Trophoblast cell (in vitro differentiated cells and primary cell): ENCODE measurements at regions not wholly inside any gene's neighbourhood (a gene's known extent, or its start where the extent isn't known, plus 50 kb on each side); places are given as distances from the start of the nearest gene placed in this dataset.

ENCODE experiments used
- DNase-seq, 2 donors: peaks; one replicate each; pipeline ENCODE4 v3.0.0-alpha.2; 2016
- H2AFZ ChIP-seq: 2 replicates; pipeline ENCODE4 v1.6.1; 2013; ENCODE audit warnings: low read length, moderate library complexity, mild to moderate bottlenecking; ENCODE audit not compliant: insufficient read depth, poor library complexity
- H2AK5ac ChIP-seq: 2 replicates; pipeline ENCODE4 v1.6.1; 2013; ENCODE audit warnings: mild to moderate bottlenecking, low read length
- H2BK120ac ChIP-seq: 2 replicates; pipeline ENCODE4 v1.6.1; 2013; ENCODE audit warnings: low read length, mild to moderate bottlenecking, moderate library complexity; ENCODE audit not compliant: insufficient read depth, poor library complexity
- H2BK12ac ChIP-seq: 2 replicates; pipeline ENCODE4 v1.6.1; 2013; ENCODE audit warnings: mild to moderate bottlenecking, low read length, moderate library complexity
- H2BK5ac ChIP-seq: 2 replicates; pipeline ENCODE4 v1.6.1; 2013; ENCODE audit warnings: low read length, low read depth, moderate library complexity, mild to moderate bottlenecking; ENCODE audit not compliant: poor library complexity
- H3K14ac ChIP-seq: 2 replicates; pipeline ENCODE4 v1.6.1; 2013; ENCODE audit warnings: mild to moderate bottlenecking, low read length
- H3K18ac ChIP-seq: 2 replicates; pipeline ENCODE4 v1.6.1; 2013; ENCODE audit warnings: mild to moderate bottlenecking, low read length
- H3K23ac ChIP-seq: 2 replicates; pipeline ENCODE4 v1.6.1; 2013; ENCODE audit warnings: low read length
- H3K27ac ChIP-seq: 2 replicates; pipeline ENCODE4 v1.5.1; 2013; ENCODE audit warnings: low read depth, mild to moderate bottlenecking, inconsistent platforms, low read length, moderate library complexity
- H3K27me3 ChIP-seq: 2 replicates; pipeline ENCODE4 v1.6.1; 2013; ENCODE audit warnings: inconsistent platforms, mild to moderate bottlenecking, low read length, moderate library complexity; ENCODE audit not compliant: insufficient read depth
- H3K36me3 ChIP-seq, 2 experiments: 1 replicate in 1 of 2; 2 replicates in 1 of 2; pipeline ENCODE4 v1.6.1; 2013; ENCODE audit warnings: low read length in 2 of 2, mild to moderate bottlenecking in 2 of 2, moderate library complexity in 1 of 2; ENCODE audit not compliant: insufficient read depth in 2 of 2, control insufficient read depth in 1 of 2
- H3K4ac ChIP-seq: 2 replicates; pipeline ENCODE4 v1.6.1; 2013; ENCODE audit warnings: low read depth, mild to moderate bottlenecking, low read length, moderate library complexity
- H3K4me1 ChIP-seq, 2 experiments: 1 replicate in 1 of 2; 2 replicates in 1 of 2; pipeline ENCODE4 v1.6.1; 2013; ENCODE audit warnings: low read length in 2 of 2, mild to moderate bottlenecking in 2 of 2, moderate library complexity in 1 of 2; ENCODE audit not compliant: insufficient read depth in 2 of 2, control insufficient read depth in 1 of 2
- H3K4me2 ChIP-seq: 2 replicates; pipeline ENCODE4 v1.6.1; 2013; ENCODE audit warnings: inconsistent platforms, mild to moderate bottlenecking, low read length, moderate library complexity
- H3K4me3 ChIP-seq: 2 replicates; pipeline ENCODE4 v1.5.1; 2013; ENCODE audit warnings: mild to moderate bottlenecking, low read depth, low read length, inconsistent platforms
- H3K79me1 ChIP-seq: one replicate; pipeline ENCODE4 v1.6.1; 2013; ENCODE audit warnings: low read length
- H3K79me2 ChIP-seq: 2 replicates; pipeline ENCODE4 v1.6.1; 2013; ENCODE audit warnings: low read length, mild to moderate bottlenecking; ENCODE audit not compliant: control insufficient read depth, insufficient read depth, poor library complexity
- H3K9ac ChIP-seq: 2 replicates; pipeline ENCODE4 v1.6.1; 2013; ENCODE audit warnings: mild to moderate bottlenecking, low read length
- H3K9me3 ChIP-seq: 2 replicates; pipeline ENCODE4 v1.6.1; 2013; ENCODE audit warnings: low read depth, mild to moderate bottlenecking, control low read depth, inconsistent platforms, low read length; ENCODE audit not compliant: insufficient read depth
- H4K12ac ChIP-seq: 2 replicates; pipeline ENCODE4 v1.6.1; 2013; ENCODE audit warnings: low read depth, mild to moderate bottlenecking, low read length, moderate library complexity
- H4K8ac ChIP-seq: 2 replicates; pipeline ENCODE4 v1.6.1; 2013; ENCODE audit warnings: low read depth, mild to moderate bottlenecking, low read length, moderate library complexity
- H4K91ac ChIP-seq: one replicate; pipeline ENCODE4 v1.6.1; 2013; ENCODE audit warnings: low read depth, mild to moderate bottlenecking, low read length, moderate library complexity
- WGBS: extraction: QIAGEN DNeasy Blood & Tissue Kit; methylation state at CpG from one replicate; pipeline ENCODE4 v1.1.7; 2013; ENCODE audit warnings: missing lambda C conversion rate; ENCODE audit not compliant: insufficient read length, insufficient coverage; ENCODE audit errors: extremely low coverage; 5-methylcytosine and 5-hydroxymethylcytosine counted together

- H3K36me3 ChIP-seq, result no peaks in the 10 kb centered on the region
- no peak overlapping the region for H3K23ac ChIP-seq
- H4K91ac ChIP-seq, result no peak overlapping the region
- no peaks in the 10 kb centered on the region for H3K79me2 ChIP-seq
- H3K14ac ChIP-seq, result no peak overlapping the region
- H2AK5ac ChIP-seq, result no peak overlapping the region
- DNase-seq, result no peak
- H3K27ac ChIP-seq, result no peak overlapping the region
- H2BK120ac ChIP-seq, result no peak overlapping the region
- H3K18ac ChIP-seq, result no peak overlapping the region
- no peak overlapping the region for H2BK5ac ChIP-seq
- H3K4me3 ChIP-seq, result no peak overlapping the region
- H3K4ac ChIP-seq, result no peak overlapping the region
- H3K4me2 ChIP-seq, result no peak overlapping the region
- no peak overlapping the region for H4K12ac ChIP-seq
- no peaks in the 10 kb centered on the region for H3K4me1 ChIP-seq
- no peaks in the 10 kb centered on the region for H3K9me3 ChIP-seq
- no peaks in the 10 kb centered on the region for H3K79me1 ChIP-seq
- H4K8ac ChIP-seq, result no peak overlapping the region
- H3K27me3 ChIP-seq, result no peaks in the 10 kb centered on the region
- H2BK12ac ChIP-seq, result no peak overlapping the region
- WGBS, result no CpG with 5 or more reads among the region's 1 CpG
- no peak overlapping the region for H2AFZ ChIP-seq
- H3K9ac ChIP-seq, result no peak overlapping the region
Observed at GRCh38 chr6:97422171-97422570, 139.2 kb upstream of the MMS22L start.

DNA sequence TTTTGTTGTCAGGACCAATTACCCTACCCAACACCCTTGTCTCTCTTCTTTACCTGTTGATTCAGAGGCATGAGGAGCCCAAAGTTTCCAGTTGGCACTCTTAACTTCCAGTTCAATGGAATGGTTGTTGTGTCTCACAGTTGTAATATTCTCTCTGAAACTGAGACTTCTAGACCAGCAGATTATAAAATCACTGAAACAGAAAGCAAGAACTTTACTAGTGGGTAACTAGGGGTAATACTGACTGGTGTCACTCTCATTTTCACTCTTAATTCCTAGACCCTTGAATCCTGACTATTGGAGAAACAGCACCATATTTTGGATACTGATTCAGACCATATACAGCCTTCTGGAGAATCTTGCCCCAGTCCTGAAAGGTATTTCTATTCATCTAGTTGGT, 140.2 kb upstream of the MMS22L start:
- Histone ChIP-seq H3K9ac (no peak overlapping the region), H4K91ac (no peak overlapping the region), H3K23ac (no peak overlapping the region), H3K18ac (no peak overlapping the region), H3K36me3 (no peaks in the 10 kb centered on the region), H2BK12ac (no peak overlapping the region), H4K8ac (no peak overlapping the region), H3K4me3 (no peak overlapping the region), H3K4me2 (no peak overlapping the region), H3K4ac (no peak overlapping the region), H3K27me3 (no peaks in the 10 kb centered on the region), H3K79me2 (no peaks in the 10 kb centered on the region), H2BK120ac (no peak overlapping the region), H4K12ac (no peak overlapping the region), H3K79me1 (no peaks in the 10 kb centered on the region), H2AFZ (no peak overlapping the region), H3K4me1 (no peaks in the 10 kb centered on the region), H3K27ac (no peak overlapping the region), H2BK5ac (no peak overlapping the region), H2AK5ac (no peak overlapping the region), H3K14ac (no peak overlapping the region), H3K9me3 (no peaks in the 10 kb centered on the region)
- DNase-seq, result no peak

- no peak overlapping the region for H3K14ac ChIP-seq
- H3K27ac ChIP-seq, result no peak overlapping the region
- H3K27me3 ChIP-seq, result no peaks in the 10 kb centered on the region
- no peak overlapping the region for H4K91ac ChIP-seq
- no peak overlapping the region for H3K18ac ChIP-seq
- no peaks in the 10 kb centered on the region for H3K9me3 ChIP-seq
- H2AK5ac ChIP-seq, result no peak overlapping the region
- no peak overlapping the region for H3K9ac ChIP-seq
- H3K4me2 ChIP-seq, result no peak overlapping the region
- H3K4ac ChIP-seq, result no peak overlapping the region
- no peaks in the 10 kb centered on the region for H3K79me1 ChIP-seq
- no peak for DNase-seq
- no peak overlapping the region for H3K23ac ChIP-seq
- H3K36me3 ChIP-seq, result no peaks in the 10 kb centered on the region
- H2BK12ac ChIP-seq, result no peak overlapping the region
- H2BK5ac ChIP-seq, result no peak overlapping the region
- H4K8ac ChIP-seq, result no peak overlapping the region
- no peak overlapping the region for H3K4me3 ChIP-seq
- no peak overlapping the region for H2BK120ac ChIP-seq
- H3K79me2 ChIP-seq, result no peaks in the 10 kb centered on the region
- H4K12ac ChIP-seq, result no peak overlapping the region
- H3K4me1 ChIP-seq, result no peaks in the 10 kb centered on the region
- H2AFZ ChIP-seq, result no peak overlapping the region
Observed at GRCh38 chr6:97427648-97428047, 144.6 kb upstream of the MMS22L start.

- H3K14ac ChIP-seq, result no peak overlapping the region
- H2AFZ ChIP-seq, result no peak overlapping the region
- H3K4me1 ChIP-seq, result no peaks in the 10 kb centered on the region
- no peak overlapping the region for H3K4ac ChIP-seq
- H3K4me3 ChIP-seq, result no peak overlapping the region
- no peaks in the 10 kb centered on the region for H3K79me1 ChIP-seq
- no peaks in the 10 kb centered on the region for H3K9me3 ChIP-seq
- no peak overlapping the region for H4K12ac ChIP-seq
- no peak overlapping the region for H4K91ac ChIP-seq
- H2BK12ac ChIP-seq, result no peak overlapping the region
- H2BK120ac ChIP-seq, result no peak overlapping the region
- H3K27ac ChIP-seq, result no peak overlapping the region
- no peak overlapping the region for H3K23ac ChIP-seq
- H4K8ac ChIP-seq, result no peak overlapping the region
- no peak overlapping the region for H3K9ac ChIP-seq
- H2BK5ac ChIP-seq, result no peak overlapping the region
- H3K79me2 ChIP-seq, result no peaks in the 10 kb centered on the region
- peak in 1 of 2 donors; percentile 45 for DNase-seq
- no peak overlapping the region for H3K18ac ChIP-seq
- no CpG with 5 or more reads among the region's 3 CpGs for WGBS
- no peak overlapping the region for H2AK5ac ChIP-seq
- no peaks in the 10 kb centered on the region for H3K36me3 ChIP-seq
- H3K27me3 ChIP-seq, result no peaks in the 10 kb centered on the region
- no peak overlapping the region for H3K4me2 ChIP-seq
Observed at GRCh38 chr6:97437087-97437486, 154.1 kb upstream of the MMS22L start.
